Upper lobe of right lung (tissue), 1 donor: ENCODE measurements at regions not wholly inside any gene's neighbourhood (a gene's known extent, or its start where the extent isn't known, plus 50 kb on each side); places are given as distances from the start of the nearest gene placed in this dataset.

ENCODE experiments used
- ATAC-seq: fragments of 200-7000 bp; cut with Tn5 transposase; one replicate; pipeline ENCODE4 v1.9.1; 2020; ENCODE audit warnings: mild to moderate bottlenecking, moderate library complexity
- DNase-seq: peaks from one replicate; pipeline ENCODE4 v3.0.0-alpha.2; 2020
- H3K27ac ChIP-seq: fragments of 200-600 bp; one replicate; pipeline ENCODE4 v1.8.0; 2022
- H3K27me3 ChIP-seq: fragments of 200-600 bp; one replicate; pipeline ENCODE4 v1.8.0; 2022; ENCODE audit warnings: mild to moderate bottlenecking
- H3K36me3 ChIP-seq: fragments of 200-600 bp; one replicate; pipeline ENCODE4 v1.8.0; 2022
- H3K4me1 ChIP-seq: fragments of 200-600 bp; one replicate; pipeline ENCODE4 v1.8.0; 2022
- H3K4me3 ChIP-seq: fragments of 200-600 bp; one replicate; pipeline ENCODE4 v1.8.0; 2022; ENCODE audit warnings: mild to moderate bottlenecking
- H3K9me3 ChIP-seq: fragments of 200-600 bp; one replicate; pipeline ENCODE4 v1.8.0; 2022
- CTCF ChIP-seq: fragments of 200-600 bp; IDR thresholded peaks from one replicate; pipeline ENCODE4 v1.8.0; 2022; ENCODE audit warnings: antibody characterized with exemption
- intact Hi-C: fragments of 100-400 bp; cut with DNase I; formaldehyde crosslinking; loops from one replicate; pipeline ENCODE4 v1.11.0; 2022
- donor health status: DM: no; HTN: yes; CAD: no; lungs with severe emphysema.

GRCh38 chr6:139653111-139653510, 278.7 kb upstream of the CITED2 start:
- H3K4me1 ChIP-seq: no peaks in the 10 kb centered on the region
- H3K27ac ChIP-seq: no peak overlapping the region
- no peaks in the 10 kb centered on the region for H3K9me3 ChIP-seq
- intact Hi-C loops: no loop called here
- no peaks in the 10 kb centered on the region for H3K27me3 ChIP-seq
- TF ChIP-seq CTCF: no peak
- no peak overlapping the region for H3K4me3 ChIP-seq
- DNase-seq (no peak), ATAC-seq (no peak)
- H3K36me3 ChIP-seq: no peaks in the 10 kb centered on the region

DNA sequence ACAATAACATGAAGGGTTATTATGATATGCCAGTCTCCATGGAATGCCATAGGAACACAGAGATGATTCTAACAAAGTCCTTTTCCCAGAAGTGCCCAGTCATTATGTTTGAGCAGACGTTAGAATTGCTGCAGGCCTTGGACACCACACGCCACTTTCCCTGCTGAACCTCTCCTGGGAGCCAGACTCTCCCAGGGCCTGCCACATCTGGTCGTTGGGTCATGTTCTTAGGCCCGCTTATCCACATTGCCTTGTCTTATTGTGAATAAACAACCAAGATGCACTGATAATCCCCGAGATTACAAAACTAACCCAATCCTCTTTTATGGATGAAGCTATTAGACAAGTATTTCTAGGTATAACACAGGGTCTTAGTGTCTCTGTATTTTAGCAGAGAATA, 276.5 kb upstream of the CITED2 start:
- no peak overlapping the region for H3K4me3 ChIP-seq
- no peak for TF ChIP-seq CTCF
- H3K36me3 ChIP-seq: no peaks in the 10 kb centered on the region

DNA sequence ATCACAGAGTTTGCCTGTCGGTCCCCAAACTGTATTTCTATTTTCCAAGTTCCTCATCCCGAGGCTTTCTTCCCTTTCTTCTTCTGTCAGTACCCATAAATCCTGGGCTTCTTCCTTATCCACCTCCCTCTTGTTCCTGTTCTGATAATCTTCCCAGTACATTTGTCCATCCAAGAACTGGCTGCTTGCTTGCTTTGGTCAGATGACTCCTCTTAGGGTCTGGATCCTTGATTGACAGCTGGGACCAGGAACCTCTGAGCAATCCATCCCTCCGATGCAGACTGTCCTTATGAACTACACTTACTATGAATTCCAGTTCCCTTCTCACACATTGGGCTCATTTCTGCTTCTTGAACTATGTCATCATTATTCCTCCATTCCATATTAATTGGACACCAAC, 275.3 kb upstream of the CITED2 start:
- ATAC-seq (peak; percentile 40), DNase-seq (no peak)
- H3K36me3 ChIP-seq: no peaks in the 10 kb centered on the region
- no peaks in the 10 kb centered on the region for H3K9me3 ChIP-seq
- H3K27ac ChIP-seq: no peak overlapping the region
- intact Hi-C loops: no loop called here
- H3K27me3 ChIP-seq: no peaks in the 10 kb centered on the region
- no peaks in the 10 kb centered on the region for H3K4me1 ChIP-seq
- H3K4me3 ChIP-seq: no peak overlapping the region
- no peak for TF ChIP-seq CTCF

More for the DNA sequence above, 276.5 kb upstream of the CITED2 start:
- H3K27ac ChIP-seq: no peak overlapping the region
- DNase-seq (no peak), ATAC-seq (no peak)
- H3K9me3 ChIP-seq: no peaks in the 10 kb centered on the region
- H3K4me1 ChIP-seq: no peaks in the 10 kb centered on the region
- no peaks in the 10 kb centered on the region for H3K27me3 ChIP-seq
- intact Hi-C loops: no loop called here

- DNase-seq (no peak), ATAC-seq (no peak)
- Histone ChIP-seq H3K27ac (no peak overlapping the region), H3K4me3 (no peak overlapping the region), H3K36me3 (no peaks in the 10 kb centered on the region), H3K9me3 (no peaks in the 10 kb centered on the region), H3K4me1 (no peaks in the 10 kb centered on the region), H3K27me3 (no peaks in the 10 kb centered on the region)
- intact Hi-C loops: no loop called here
- no peak for TF ChIP-seq CTCF
Observed at GRCh38 chr6:139649128-139649527, 274.7 kb upstream of the CITED2 start.

DNA sequence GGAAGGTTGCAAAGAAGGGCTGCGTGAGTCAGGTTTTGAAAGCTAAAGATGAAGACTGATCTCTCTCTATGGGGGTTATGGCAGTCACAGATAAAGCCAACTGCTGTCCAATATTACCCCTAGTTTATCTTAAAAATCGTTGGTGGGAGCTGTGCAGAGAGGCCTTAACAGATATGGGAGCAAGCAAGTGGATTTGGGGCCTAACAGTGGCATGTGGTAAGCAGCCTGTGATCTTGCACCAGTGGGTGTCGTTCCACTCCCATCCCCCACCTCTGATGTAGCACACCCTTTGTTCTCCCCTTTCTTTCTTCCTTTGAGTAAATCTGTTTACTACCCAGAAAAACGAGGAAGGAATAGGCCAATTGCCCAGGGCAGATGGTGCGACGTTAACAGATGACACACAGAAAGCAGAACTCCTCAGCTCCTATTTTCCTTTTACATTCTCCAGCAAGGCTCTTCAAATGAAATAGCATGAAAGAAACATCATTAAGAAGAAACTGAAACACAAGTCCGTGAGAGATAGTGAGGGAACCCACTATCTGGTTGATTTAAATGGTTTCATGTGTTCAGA, 274.1 kb upstream of the CITED2 start:
- ATAC-seq: peak; percentile 23
- no peak for TF ChIP-seq CTCF
- intact Hi-C loops: no loop called here
- H3K4me1 ChIP-seq: no peaks in the 10 kb centered on the region
- no peaks in the 10 kb centered on the region for H3K27me3 ChIP-seq
- H3K36me3 ChIP-seq: no peaks in the 10 kb centered on the region
- H3K27ac ChIP-seq: no peak overlapping the region
- H3K4me3 ChIP-seq: no peak overlapping the region
- H3K9me3 ChIP-seq: no peaks in the 10 kb centered on the region
- DNase-seq: no peak

- TF ChIP-seq CTCF: no peak
Observed at GRCh38 chr6:139647841-139648240, 273.4 kb upstream of the CITED2 start.

More at GRCh38 chr6:139647841-139648240, 273.4 kb upstream of the CITED2 start:
- H3K36me3 ChIP-seq: no peaks in the 10 kb centered on the region
- DNase-seq (no peak), ATAC-seq (no peak)
- no peak overlapping the region for H3K4me3 ChIP-seq
- H3K4me1 ChIP-seq: no peaks in the 10 kb centered on the region
- no peak overlapping the region for H3K27ac ChIP-seq
- intact Hi-C loops: no loop called here
- no peaks in the 10 kb centered on the region for H3K9me3 ChIP-seq
- H3K27me3 ChIP-seq: no peaks in the 10 kb centered on the region
